ENCODE measurements at regions not wholly inside any gene's neighbourhood (a gene's known extent, or its start where the extent isn't known, plus 50 kb on each side); places are given as distances from the start of the nearest gene placed in this dataset.

DNA sequence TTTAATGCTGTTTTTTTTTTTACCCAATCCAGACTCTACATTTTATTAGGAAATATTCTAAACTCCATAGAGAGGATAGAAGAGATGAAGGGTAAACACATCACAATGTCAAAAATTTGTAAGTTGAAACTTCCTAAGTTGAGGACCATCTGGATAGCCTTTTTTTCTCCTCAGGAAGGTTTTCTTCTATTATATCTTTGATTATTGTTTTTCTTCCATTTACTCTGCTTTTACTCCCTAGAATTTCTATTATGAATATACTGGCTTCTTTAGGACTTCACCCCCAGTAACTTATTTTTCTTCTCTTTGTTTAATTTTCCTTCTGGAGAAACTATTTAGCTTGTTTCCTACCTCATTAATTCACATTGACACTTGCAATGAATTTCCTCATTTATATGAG is 71.2 kb upstream of the SLIT2 start:
- H2BK12ac ChIP-seq (ENCODE audit: insufficient read length, low read depth, low read length) = no peak overlapping the region
- TF ChIP-seq, protein P1, sequence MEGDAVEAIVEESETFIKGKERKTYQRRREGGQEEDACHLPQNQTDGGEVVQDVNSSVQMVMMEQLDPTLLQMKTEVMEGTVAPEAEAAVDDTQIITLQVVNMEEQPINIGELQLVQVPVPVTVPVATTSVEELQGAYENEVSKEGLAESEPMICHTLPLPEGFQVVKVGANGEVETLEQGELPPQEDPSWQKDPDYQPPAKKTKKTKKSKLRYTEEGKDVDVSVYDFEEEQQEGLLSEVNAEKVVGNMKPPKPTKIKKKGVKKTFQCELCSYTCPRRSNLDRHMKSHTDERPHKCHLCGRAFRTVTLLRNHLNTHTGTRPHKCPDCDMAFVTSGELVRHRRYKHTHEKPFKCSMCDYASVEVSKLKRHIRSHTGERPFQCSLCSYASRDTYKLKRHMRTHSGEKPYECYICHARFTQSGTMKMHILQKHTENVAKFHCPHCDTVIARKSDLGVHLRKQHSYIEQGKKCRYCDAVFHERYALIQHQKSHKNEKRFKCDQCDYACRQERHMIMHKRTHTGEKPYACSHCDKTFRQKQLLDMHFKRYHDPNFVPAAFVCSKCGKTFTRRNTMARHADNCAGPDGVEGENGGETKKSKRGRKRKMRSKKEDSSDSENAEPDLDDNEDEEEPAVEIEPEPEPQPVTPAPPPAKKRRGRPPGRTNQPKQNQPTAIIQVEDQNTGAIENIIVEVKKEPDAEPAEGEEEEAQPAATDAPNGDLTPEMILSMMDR (conservative IDR thresholded peaks at IDR 0.05) = no peak
- H3K4me2 ChIP-seq (ENCODE audit: insufficient read depth, insufficient read length, low read length) = no peak overlapping the region
- no peak overlapping the region for H3K4me3 Mint-ChIP-seq
- no peak for DNase-seq
- no peaks in the 10 kb centered on the region for H3K23me2 ChIP-seq (ENCODE audit: insufficient read length, low read depth, low read length, poor library complexity, severe bottlenecking)
- no peak overlapping the region for H4K5ac ChIP-seq (ENCODE audit: insufficient read length, low read depth, low read length)
- H3K4ac ChIP-seq (ENCODE audit: low read depth, low read length) = no peak overlapping the region
- no peaks in the 10 kb centered on the region for H3K27me3 ChIP-seq (ENCODE audit: insufficient read depth, low read length)
- no peak overlapping the region for H3K14ac ChIP-seq (ENCODE audit: insufficient read depth, low read length)
- H3K23ac ChIP-seq (ENCODE audit: insufficient read length, low read depth, low read length) = no peak overlapping the region
- H2AK5ac ChIP-seq (ENCODE audit: insufficient read length, low read length) = no peak overlapping the region
- H2BK20ac ChIP-seq (ENCODE audit: low read depth, low read length, poor library complexity, severe bottlenecking) = no peak overlapping the region
- no peak overlapping the region for H4K91ac ChIP-seq (ENCODE audit: insufficient read length, low read depth, low read length)
- no peaks in the 10 kb centered on the region for H3K27me3 Mint-ChIP-seq (ENCODE audit: low read depth)
- H3K27ac Mint-ChIP-seq = no peak overlapping the region
- no peak overlapping the region for H2AFZ ChIP-seq (ENCODE audit: low read length)
- H4K20me1 ChIP-seq (ENCODE audit: control insufficient read depth, insufficient read depth, insufficient read length) = no peaks in the 10 kb centered on the region
- H3K4me1 Mint-ChIP-seq = no peaks in the 10 kb centered on the region
- H3K18ac ChIP-seq (ENCODE audit: insufficient read length, low read depth, low read length) = no peak overlapping the region
- H2BK120ac ChIP-seq (ENCODE audit: low read depth, low read length, poor library complexity, severe bottlenecking) = no peak overlapping the region
- H3K4me1 ChIP-seq (ENCODE audit: insufficient read depth, low read length) = no peaks in the 10 kb centered on the region
- H3K79me2 ChIP-seq (ENCODE audit: insufficient read depth, low read length) = no peaks in the 10 kb centered on the region
- peaks cover 0 to 5% (median 3%) of the 10 kb centered on the region in 3 experiments; a peak in 3 of 7 replicates for H3K36me3 Mint-ChIP-seq (ENCODE audit: insufficient read depth in 1 of 3, low read depth in 3 of 3)
- no peaks in the 10 kb centered on the region for H3K9me3 ChIP-seq (ENCODE audit: control insufficient read depth, low read depth, low read length)
- no peak overlapping the region for H3T11ph ChIP-seq (ENCODE audit: low read length)
- no peak overlapping the region for H3K27ac ChIP-seq (ENCODE audit: insufficient read length, low read depth, low read length)
- H4K8ac ChIP-seq (replicated peaks; ENCODE audit: insufficient read length, low read depth, low read length) = no peak overlapping the region
- H2BK5ac ChIP-seq (ENCODE audit: insufficient read length, low read length) = no peak overlapping the region
- H3K56ac ChIP-seq (ENCODE audit: insufficient read length, low read depth, low read length) = no peak overlapping the region
- H3K79me1 ChIP-seq (ENCODE audit: insufficient read depth, low read depth, low read length, poor library complexity, severe bottlenecking) = no peaks in the 10 kb centered on the region
- H3K9ac ChIP-seq (ENCODE audit: extremely low read depth, insufficient read length, low read length) = no peak overlapping the region
- no peak overlapping the region for H2BK15ac ChIP-seq (ENCODE audit: low read depth, low read length)
- H3K9me3 Mint-ChIP-seq = peaks cover 10 to 11% of the 10 kb centered on the region in 2 experiments; a peak in 4 of 5 replicates
